Pancreas (tissue), 10 donors: ENCODE measurements at regions not wholly inside any gene's neighbourhood (a gene's known extent, or its start where the extent isn't known, plus 50 kb on each side); places are given as distances from the start of the nearest gene placed in this dataset.

Experiments used
- ATAC-seq, 4 donors: fragments of 200-7000 bp; cut with Tn5 transposase; one replicate each; pipeline versions ENCODE4 v1.8.0 to v1.9.1; 2020; ENCODE audit warnings: mild to moderate bottlenecking in 4 of 4, moderate library complexity in 4 of 4
- DNase-seq, 6 donors: peaks; one replicate each; pipeline ENCODE4 v3.0.0-alpha.2; 2020
- FAIRE-seq: peaks from 2 replicates; lab custom pipeline; 2012; peaks lifted over from hg19 to GRCh38; lab: Jason Lieb, UNC
- H3K27ac ChIP-seq, 4 donors: fragments of 200-600 bp; sonication (generic); 1 replicate in 3 of 4; 2 replicates in 1 of 4; pipeline versions ENCODE4 v1.5.0 to v1.8.0; 2020
- H3K27me3 ChIP-seq, 4 donors: fragments of 200-600 bp; one replicate each; pipeline ENCODE4 v1.8.0; 2021
- H3K36me3 ChIP-seq, 3 donors: fragments of 200-600 bp; sonication (generic) in 1 of 3; one replicate each; pipeline versions ENCODE4 v1.5.0 to v1.8.0; 2020 to 2021
- H3K4me1 ChIP-seq, 3 donors: fragments of 200-600 bp; one replicate each; pipeline ENCODE4 v1.8.0; 2021
- H3K4me3 ChIP-seq, 4 donors: fragments of 200-600 bp; sonication (generic) in 2 of 4; one replicate each; pipeline versions ENCODE4 v1.5.0 to v1.8.0; 2020 to 2021
- H3K9me3 ChIP-seq, 4 donors: fragments of 200-600 bp; one replicate each; pipeline ENCODE4 v1.8.0; 2021
- CTCF ChIP-seq, 4 donors: fragments of 200-600 bp; sonication (generic) in 3 of 4; IDR thresholded peaks; one replicate each; pipeline versions ENCODE4 v1.5.0 to v1.8.0; 2021; ENCODE audit warnings: antibody characterized with exemption in 4 of 4
- WGBS, 2 donors: extraction: QIAGEN DNeasy Blood & Tissue Kit; methylation state at CpG; one replicate each; pipeline ENCODE4 v1.1.7; 2013; 5-methylcytosine and 5-hydroxymethylcytosine counted together
- intact Hi-C, 3 donors: fragments of 100-400 bp; cut with DNase I; formaldehyde crosslinking; loops; one replicate each; pipeline versions ENCODE4 v1.11.1 to v1.14.2; 2022
- donor health status: healthy with polysubstance abuse.
- donor health status: DM: no; HTN: no; CAD: no; lungs with moderate emphysema.
- donor health status: DM: no; HTN: no; CAD: no.
- donor health status: control.
- donor health status: control.
- donor health status: Bipolar disorder and iron deficiency.
- donor health status: DM: yes; HTN: yes; CAD: no.
- donor health status: DM: no; HTN: no; CAD: no.
- donor health status: DM: no; HTN: no; CAD: no.
- donor health status: DM: yes; HTN: yes; CAD: no.

- Histone ChIP-seq H3K9me3 (no peaks in the 10 kb centered on the region), H3K27me3 (no peaks in the 10 kb centered on the region), H3K27ac (no peak overlapping the region), H3K4me3 (no peak overlapping the region), H3K4me1 (no peaks in the 10 kb centered on the region), H3K36me3 (no peaks in the 10 kb centered on the region)
- no peak for TF ChIP-seq CTCF (IDR thresholded peaks at IDR 0.05)
- DNase-seq (no peak), FAIRE-seq (no peak), ATAC-seq (no peak)
- WGBS, 2 donors: 74 to 77% methylated on average over 6 of the region's 6 CpGs
- intact Hi-C loops: no loop called here
Measured at GRCh38 chr16:79361132-79361751, 239.3 kb downstream of the MAF start.

GRCh38 chr16:79360267-79360666, 240.3 kb downstream of the MAF start:
- H3K27ac ChIP-seq: no peak overlapping the region
- no peak for TF ChIP-seq CTCF (IDR thresholded peaks at IDR 0.05)
- no peaks in the 10 kb centered on the region for H3K36me3 ChIP-seq
- WGBS, 2 donors: 75 to 83% methylated on average over 2 of the region's 2 CpGs
- H3K4me1 ChIP-seq: no peaks in the 10 kb centered on the region
- FAIRE-seq: no peak
- intact Hi-C loops: no loop called here
- H3K27me3 ChIP-seq: no peaks in the 10 kb centered on the region
- no peak for DNase-seq
- no peak overlapping the region for H3K4me3 ChIP-seq
- ATAC-seq: no peak
- H3K9me3 ChIP-seq: no peaks in the 10 kb centered on the region

- Histone ChIP-seq H3K36me3 (no peaks in the 10 kb centered on the region), H3K9me3 (no peaks in the 10 kb centered on the region), H3K27ac (no peak overlapping the region), H3K4me3 (no peak overlapping the region), H3K27me3 (no peaks in the 10 kb centered on the region), H3K4me1 (no peaks in the 10 kb centered on the region)
- intact Hi-C loops: no loop called here
- FAIRE-seq (no peak), ATAC-seq (no peak), DNase-seq (no peak)
- TF ChIP-seq CTCF (IDR thresholded peaks at IDR 0.05): no peak
- 72 to 78% methylated on average over 4 of the region's 4 CpGs for WGBS, 2 donors
Measured at GRCh38 chr16:79359082-79359481, 241.5 kb downstream of the MAF start.

GRCh38 chr16:79358188-79358587, 242.3 kb downstream of the MAF start:
- FAIRE-seq (no peak), DNase-seq (no peak), ATAC-seq (no peak)
- TF ChIP-seq CTCF (IDR thresholded peaks at IDR 0.05): no peak
- no peaks in the 10 kb centered on the region for H3K36me3 ChIP-seq
- H3K27me3 ChIP-seq: no peaks in the 10 kb centered on the region
- H3K9me3 ChIP-seq: no peaks in the 10 kb centered on the region
- H3K4me3 ChIP-seq: no peak overlapping the region
- intact Hi-C loops: no loop called here
- no peak overlapping the region for H3K27ac ChIP-seq
- 65 to 71% methylated on average over 9 of the region's 9 CpGs for WGBS, 2 donors
- H3K4me1 ChIP-seq: no peaks in the 10 kb centered on the region

GRCh38 chr16:79355600-79356358, 244.8 kb downstream of the MAF start:
- Histone ChIP-seq H3K27me3 (no peaks in the 10 kb centered on the region), H3K9me3 (no peaks in the 10 kb centered on the region), H3K4me1 (no peaks in the 10 kb centered on the region), H3K4me3 (no peak overlapping the region), H3K27ac (no peak overlapping the region), H3K36me3 (no peaks in the 10 kb centered on the region)
- 74 to 78% methylated on average over 15 of the region's 15 CpGs for WGBS, 2 donors
- DNase-seq: no peak
- intact Hi-C loops: no loop called here
- no peak for TF ChIP-seq CTCF (IDR thresholded peaks at IDR 0.05)
- FAIRE-seq: no peak
- ATAC-seq: no peak
